Spleen (tissue), 7 donors: ENCODE measurements at regions not wholly inside any gene's neighbourhood (a gene's known extent, or its start where the extent isn't known, plus 50 kb on each side); places are given as distances from the start of the nearest gene placed in this dataset.

Experiments used
- POLR2A ChIP-seq, 3 donors: fragments of 450-650 bp; IDR thresholded peaks; one replicate each; pipeline ENCODE4 v1.5.1; 2017; ENCODE audit warnings: antibody characterized with exemption in 3 of 3, mild to moderate bottlenecking in 1 of 3
- POLR2AphosphoS5 ChIP-seq, 3 donors: sonication (generic); formaldehyde crosslinking; IDR thresholded peaks; one replicate each; pipeline ENCODE4 v1.5.1; 2017; ENCODE audit warnings: antibody characterized with exemption in 3 of 3
- TF ChIP-seq, protein P1 (sequence below), 11 experiments: fragments of 200-600 bp in 7 of 11; fragments of 450-650 bp in 4 of 11; sonication (generic) in 4 of 11; IDR thresholded peaks in 8 of 11; conservative IDR thresholded peaks in 3 of 11; 1 replicate in 7 of 11; 2 replicates in 4 of 11; pipeline versions ENCODE4 v1.4.0 to v1.8.0; 2016 to 2021; ENCODE audit warnings: antibody characterized with exemption in 11 of 11, inconsistent platforms in 4 of 11, mild to moderate bottlenecking in 1 of 11
- donor health status: DM: no; HTN: no; CAD: no; lungs with moderate emphysema.
- donor health status: DM: no; HTN: no; CAD: no.
- donor health status: DM: no; HTN: no; CAD: no.

GRCh38 chr12:132439333-132439904 lies 50.5 kb upstream of the FBRSL1 start:
- TF ChIP-seq POLR2AphosphoS5 (IDR thresholded peaks at IDR 0.05): peak; percentile 30 to 62 (median 60)
- TF ChIP-seq, protein P1, sequence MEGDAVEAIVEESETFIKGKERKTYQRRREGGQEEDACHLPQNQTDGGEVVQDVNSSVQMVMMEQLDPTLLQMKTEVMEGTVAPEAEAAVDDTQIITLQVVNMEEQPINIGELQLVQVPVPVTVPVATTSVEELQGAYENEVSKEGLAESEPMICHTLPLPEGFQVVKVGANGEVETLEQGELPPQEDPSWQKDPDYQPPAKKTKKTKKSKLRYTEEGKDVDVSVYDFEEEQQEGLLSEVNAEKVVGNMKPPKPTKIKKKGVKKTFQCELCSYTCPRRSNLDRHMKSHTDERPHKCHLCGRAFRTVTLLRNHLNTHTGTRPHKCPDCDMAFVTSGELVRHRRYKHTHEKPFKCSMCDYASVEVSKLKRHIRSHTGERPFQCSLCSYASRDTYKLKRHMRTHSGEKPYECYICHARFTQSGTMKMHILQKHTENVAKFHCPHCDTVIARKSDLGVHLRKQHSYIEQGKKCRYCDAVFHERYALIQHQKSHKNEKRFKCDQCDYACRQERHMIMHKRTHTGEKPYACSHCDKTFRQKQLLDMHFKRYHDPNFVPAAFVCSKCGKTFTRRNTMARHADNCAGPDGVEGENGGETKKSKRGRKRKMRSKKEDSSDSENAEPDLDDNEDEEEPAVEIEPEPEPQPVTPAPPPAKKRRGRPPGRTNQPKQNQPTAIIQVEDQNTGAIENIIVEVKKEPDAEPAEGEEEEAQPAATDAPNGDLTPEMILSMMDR (IDR thresholded peaks at IDR 0.05 in 8 of 11, conservative IDR thresholded peaks at IDR 0.05 in 3 of 11): peak in 7 of 11 experiments; percentile 12 to 62 (median 28)
- no peak for TF ChIP-seq POLR2A (IDR thresholded peaks at IDR 0.05)
